CD8-positive, alpha-beta memory T cell (primary cell): ENCODE measurements at regions not wholly inside any gene's neighbourhood (a gene's known extent, or its start where the extent isn't known, plus 50 kb on each side); places are given as distances from the start of the nearest gene placed in this dataset.

ENCODE experiments used
- CTCF ChIA-PET: fragments of 350-600 bp; sonication (Branson Sonifier 250); formaldehyde crosslinking; loops from one replicate; lab custom pipeline; 2021; ENCODE audit warnings: antibody characterized with exemption; lab: Charles Lee
- POLR2A ChIA-PET: fragments of 350-600 bp; sonication (Branson Sonifier 250); formaldehyde crosslinking; loops from one replicate; lab custom pipeline; 2021; ENCODE audit warnings: antibody characterized with exemption; lab: Charles Lee
- DNase-seq, 5 donors: peaks; one replicate each; pipeline versions ENCODE4 v3.0.0 to v3.0.0-alpha.2; 2020 to 2022; ENCODE audit warnings: mixed read lengths in 1 of 5
- H3K27ac ChIP-seq: one replicate; pipeline ENCODE4 v1.7.0; 2013; ENCODE audit warnings: low read depth, mild to moderate bottlenecking, low read length, moderate library complexity
- H3K27me3 ChIP-seq: 2 replicates; pipeline ENCODE4 v1.7.0; 2013; ENCODE audit warnings: low read length, mild to moderate bottlenecking; ENCODE audit not compliant: insufficient read depth, poor library complexity, severe bottlenecking
- H3K36me3 ChIP-seq: 2 replicates; pipeline ENCODE4 v1.7.0; 2013; ENCODE audit warnings: mild to moderate bottlenecking, low read length, moderate library complexity; ENCODE audit not compliant: insufficient read depth
- H3K4me1 ChIP-seq: 2 replicates; pipeline ENCODE4 v1.7.0; 2013; ENCODE audit warnings: mild to moderate bottlenecking, low read length, moderate library complexity; ENCODE audit not compliant: insufficient read depth
- H3K4me3 ChIP-seq: 2 replicates; pipeline ENCODE4 v1.7.0; 2013; ENCODE audit warnings: mild to moderate bottlenecking, low read length
- H3K9me3 ChIP-seq: 2 replicates; pipeline ENCODE4 v1.7.0; 2013; ENCODE audit warnings: mild to moderate bottlenecking, low read length
- H3K27ac Mint-ChIP-seq, 8 donors: one replicate each; pipeline ENCODE4 v1.8.0; 2020 to 2021; ENCODE audit warnings: mixed read lengths in 8 of 8, mild to moderate bottlenecking in 6 of 8, inconsistent platforms in 3 of 8, moderate library complexity in 3 of 8
- H3K27me3 Mint-ChIP-seq, 2 donors: one replicate each; pipeline ENCODE4 v1.8.0; 2020 to 2021; ENCODE audit warnings: mixed read lengths in 2 of 2, mild to moderate bottlenecking in 1 of 2, moderate library complexity in 1 of 2
- H3K36me3 Mint-ChIP-seq, 3 donors: one replicate each; pipeline ENCODE4 v1.8.0; 2020 to 2021; ENCODE audit warnings: mixed read lengths in 3 of 3, inconsistent platforms in 1 of 3, mild to moderate bottlenecking in 1 of 3
- H3K4me1 Mint-ChIP-seq, 3 donors: one replicate each; pipeline ENCODE4 v1.8.0; 2020 to 2021; ENCODE audit warnings: mixed read lengths in 3 of 3, inconsistent platforms in 1 of 3, mild to moderate bottlenecking in 1 of 3
- H3K4me3 Mint-ChIP-seq, 7 donors: one replicate each; pipeline ENCODE4 v1.8.0; 2020 to 2021; ENCODE audit warnings: mixed read lengths in 7 of 7, mild to moderate bottlenecking in 6 of 7, moderate library complexity in 4 of 7, inconsistent platforms in 2 of 7
- H3K9me3 Mint-ChIP-seq, 5 donors: one replicate each; pipeline ENCODE4 v1.8.0; 2020 to 2022; ENCODE audit warnings: mixed read lengths in 5 of 5, mild to moderate bottlenecking in 3 of 5, moderate library complexity in 2 of 5, inconsistent platforms in 1 of 5

DNA sequence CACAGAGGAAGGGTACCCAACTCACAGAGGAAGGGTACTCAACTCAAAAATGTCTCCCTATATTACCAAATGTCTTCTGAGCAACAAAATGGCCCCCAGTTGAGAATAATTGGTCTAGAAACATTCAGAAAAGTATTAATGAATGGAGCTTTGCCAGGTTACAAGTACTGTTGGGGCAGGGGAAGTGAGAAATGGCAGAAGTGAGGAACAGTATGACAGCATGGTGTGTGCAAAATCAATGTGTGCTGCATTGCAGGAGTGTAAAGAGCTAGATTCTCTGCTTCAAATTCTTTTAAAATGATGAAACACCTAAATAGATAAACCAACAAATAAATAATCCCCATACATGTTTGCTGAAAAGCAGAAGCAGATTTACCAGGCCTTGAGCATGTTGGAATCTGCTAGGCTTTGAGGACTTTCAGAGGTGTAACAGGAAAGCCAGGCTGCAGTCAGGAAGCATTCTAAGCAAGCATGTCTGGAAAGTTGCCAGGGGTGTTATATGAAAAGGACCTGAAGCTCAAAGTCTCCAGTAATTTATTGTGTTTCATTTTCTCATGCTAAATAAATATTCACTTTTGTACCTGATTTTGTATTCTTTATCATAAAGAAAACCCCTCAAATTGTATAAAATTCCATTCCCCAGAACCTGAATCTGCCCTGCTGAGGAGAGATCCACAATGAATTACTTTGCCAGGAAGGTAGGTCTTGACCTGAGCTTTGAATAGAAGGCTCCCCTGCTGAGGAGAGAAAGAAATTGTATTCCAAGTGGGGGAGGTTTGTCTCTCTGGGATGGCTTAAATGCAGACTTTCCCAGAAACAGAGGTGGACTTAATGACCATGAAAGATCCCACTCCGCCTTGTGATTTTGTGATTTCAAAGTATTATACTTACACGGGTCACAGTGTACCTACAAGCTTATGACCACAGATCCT, 265.0 kb upstream of the MARCKS start:
- Histone ChIP-seq H3K27me3 (no peaks in the 10 kb centered on the region), H3K36me3 (no peaks in the 10 kb centered on the region), H3K4me3 (no peak overlapping the region), H3K27ac (no peak overlapping the region), H3K9me3 (no peaks in the 10 kb centered on the region), H3K4me1 (no peaks in the 10 kb centered on the region)
- H3K27me3 Mint-ChIP-seq: no peaks in the 10 kb centered on the region
- peaks cover 0 to 3% (median 0%) of the 10 kb centered on the region in 5 donors for H3K9me3 Mint-ChIP-seq
- no peak overlapping the region for H3K27ac Mint-ChIP-seq
- POLR2A ChIA-PET: no interaction called here
- no peaks in the 10 kb centered on the region for H3K4me1 Mint-ChIP-seq
- H3K36me3 Mint-ChIP-seq: no peaks in the 10 kb centered on the region
- no peak for DNase-seq
- H3K4me3 Mint-ChIP-seq: no peak overlapping the region
- CTCF ChIA-PET: no interaction called here

DNA sequence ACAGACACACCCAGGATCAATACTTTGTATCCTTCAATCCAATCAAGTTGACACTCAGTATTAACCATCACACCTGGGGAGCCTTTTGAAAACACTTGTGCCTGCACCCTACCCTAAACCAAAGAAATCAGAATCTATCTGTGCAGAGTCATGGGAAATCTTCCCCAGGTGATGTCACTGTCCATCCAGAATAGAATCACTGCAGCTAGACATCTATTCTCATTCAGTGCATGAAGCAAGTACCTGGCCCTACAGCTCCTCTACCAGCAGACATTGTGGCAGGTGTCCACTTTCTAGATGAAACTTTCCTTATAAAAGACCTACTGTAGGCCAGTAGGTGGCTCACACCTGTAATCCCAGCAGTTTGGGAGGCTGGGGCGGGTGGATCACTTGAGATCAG, 262.4 kb upstream of the MARCKS start:
- no peak overlapping the region for H3K4me3 Mint-ChIP-seq
- H3K9me3 ChIP-seq: no peaks in the 10 kb centered on the region
- H3K27ac ChIP-seq: no peak overlapping the region
- no peaks in the 10 kb centered on the region for H3K36me3 Mint-ChIP-seq
- no peak overlapping the region for H3K4me3 ChIP-seq
- no peaks in the 10 kb centered on the region for H3K27me3 ChIP-seq
- no peaks in the 10 kb centered on the region for H3K27me3 Mint-ChIP-seq
- H3K4me1 ChIP-seq: no peaks in the 10 kb centered on the region
- ChIA-PET CTCF (no interaction called here), POLR2A (no interaction called here)
- no peak overlapping the region for H3K27ac Mint-ChIP-seq
- no peaks in the 10 kb centered on the region for H3K36me3 ChIP-seq
- H3K9me3 Mint-ChIP-seq: peaks cover 0 to 3% (median 0%) of the 10 kb centered on the region in 5 donors
- DNase-seq: no peak
- H3K4me1 Mint-ChIP-seq: no peaks in the 10 kb centered on the region

DNA sequence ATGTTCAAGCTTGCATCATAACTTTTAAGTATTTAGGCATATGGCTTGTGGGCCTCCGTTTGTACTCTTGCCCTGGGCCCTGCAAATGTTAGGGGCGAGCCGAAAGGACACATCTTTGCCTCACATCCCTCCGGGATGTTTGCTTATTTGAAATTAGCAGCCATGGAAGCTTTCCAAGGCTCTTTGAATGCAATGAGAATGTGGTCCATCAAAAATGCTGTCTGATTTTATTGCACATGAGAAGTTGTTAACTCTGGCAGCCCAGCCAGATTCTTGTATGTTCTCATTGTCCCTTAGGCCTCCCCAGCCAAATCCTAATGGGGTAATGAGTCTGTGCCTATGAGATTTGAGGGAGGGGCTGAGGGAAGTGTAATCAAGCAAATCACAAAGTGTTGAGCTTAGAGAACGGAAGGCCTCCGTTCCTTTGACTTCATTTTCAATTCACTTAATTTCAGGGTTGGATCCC, 261.2 kb upstream of the MARCKS start:
- H3K9me3 Mint-ChIP-seq: peaks cover 0 to 3% (median 0%) of the 10 kb centered on the region in 5 donors
- H3K4me1 Mint-ChIP-seq: no peaks in the 10 kb centered on the region
- ChIA-PET CTCF (no interaction called here), POLR2A (no interaction called here)
- H3K36me3 ChIP-seq: no peaks in the 10 kb centered on the region
- no peaks in the 10 kb centered on the region for H3K27me3 ChIP-seq
- no peaks in the 10 kb centered on the region for H3K9me3 ChIP-seq
- no peak overlapping the region for H3K27ac ChIP-seq
- no peak overlapping the region for H3K4me3 ChIP-seq
- DNase-seq: no peak
- no peak overlapping the region for H3K4me3 Mint-ChIP-seq
- no peaks in the 10 kb centered on the region for H3K4me1 ChIP-seq
- H3K27ac Mint-ChIP-seq: no peak overlapping the region
- H3K36me3 Mint-ChIP-seq: no peaks in the 10 kb centered on the region
- no peaks in the 10 kb centered on the region for H3K27me3 Mint-ChIP-seq

DNA sequence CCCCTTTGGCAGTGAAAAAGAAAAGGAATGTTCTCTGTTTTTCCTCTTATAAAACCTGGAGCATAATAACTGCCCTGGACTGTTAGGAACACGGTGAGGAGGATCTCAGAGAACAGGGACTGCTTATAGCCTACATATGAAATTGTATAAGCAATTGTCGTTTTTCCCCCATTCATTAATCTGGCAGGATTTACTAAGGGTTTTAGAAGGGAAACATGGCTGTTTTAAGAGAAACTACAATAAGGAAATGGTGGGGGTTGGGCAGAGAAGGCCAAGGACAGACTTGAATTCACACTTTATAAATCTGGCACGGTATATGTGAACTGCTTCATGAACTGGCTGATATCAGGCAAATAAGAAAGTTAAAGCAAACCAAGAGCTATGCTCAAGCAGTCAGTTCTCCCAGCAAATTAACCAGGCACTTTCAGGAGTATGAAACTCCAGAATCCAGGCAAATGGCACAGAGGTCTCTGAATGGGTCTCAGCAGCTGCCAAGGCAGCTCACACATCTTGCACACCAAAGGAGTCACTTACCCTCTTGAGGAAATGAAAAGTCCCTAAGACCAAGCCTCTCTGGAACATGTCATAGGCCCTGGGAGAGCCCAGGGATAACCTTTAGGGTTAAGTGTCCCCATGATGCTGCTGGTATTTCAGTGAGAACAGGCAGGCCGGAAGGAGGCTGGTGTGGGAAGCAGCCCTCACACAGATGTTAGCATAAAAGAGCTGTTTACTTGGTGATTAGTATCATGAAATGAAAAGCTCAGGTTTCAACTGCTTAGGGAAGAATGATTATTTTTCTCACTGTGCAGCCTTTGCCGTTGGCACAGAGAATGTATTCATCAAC, 260.5 kb upstream of the MARCKS start:
- Histone ChIP-seq H3K4me1 (no peaks in the 10 kb centered on the region), H3K27me3 (no peaks in the 10 kb centered on the region), H3K36me3 (no peaks in the 10 kb centered on the region), H3K9me3 (no peaks in the 10 kb centered on the region), H3K4me3 (no peak overlapping the region), H3K27ac (no peak overlapping the region)
- Mint-ChIP-seq H3K4me3 (no peak overlapping the region), H3K9me3 (no peaks in the 10 kb centered on the region), H3K4me1 (no peaks in the 10 kb centered on the region), H3K36me3 (no peaks in the 10 kb centered on the region), H3K27ac (no peak overlapping the region), H3K27me3 (no peaks in the 10 kb centered on the region)
- DNase-seq: no peak
- ChIA-PET CTCF (no interaction called here), POLR2A (no interaction called here)

DNA sequence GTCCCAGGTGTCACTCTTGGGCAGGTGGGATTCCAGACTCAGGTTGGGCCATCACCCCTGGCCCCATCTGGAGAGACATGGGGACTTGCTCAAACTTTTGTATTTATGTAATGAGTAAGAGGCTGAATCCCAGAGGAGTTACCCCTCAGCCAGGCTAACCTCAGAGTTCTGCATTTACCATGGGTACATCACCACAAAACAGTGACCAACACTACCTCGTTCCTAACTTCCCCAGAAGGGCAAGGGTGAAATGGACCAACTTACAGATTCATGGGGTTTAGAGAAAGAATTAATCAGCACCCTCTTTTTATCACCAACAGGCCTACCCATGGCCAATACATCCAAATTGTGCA, 259.9 kb upstream of the MARCKS start:
- Mint-ChIP-seq H3K36me3 (no peaks in the 10 kb centered on the region), H3K27ac (no peak overlapping the region), H3K4me1 (no peaks in the 10 kb centered on the region), H3K27me3 (no peaks in the 10 kb centered on the region), H3K4me3 (no peak overlapping the region), H3K9me3 (no peaks in the 10 kb centered on the region)
- DNase-seq: no peak
- Histone ChIP-seq H3K4me3 (no peak overlapping the region), H3K9me3 (no peaks in the 10 kb centered on the region), H3K27ac (no peak overlapping the region), H3K36me3 (no peaks in the 10 kb centered on the region), H3K27me3 (no peaks in the 10 kb centered on the region), H3K4me1 (no peaks in the 10 kb centered on the region)
- ChIA-PET CTCF (no interaction called here), POLR2A (no interaction called here)

DNA sequence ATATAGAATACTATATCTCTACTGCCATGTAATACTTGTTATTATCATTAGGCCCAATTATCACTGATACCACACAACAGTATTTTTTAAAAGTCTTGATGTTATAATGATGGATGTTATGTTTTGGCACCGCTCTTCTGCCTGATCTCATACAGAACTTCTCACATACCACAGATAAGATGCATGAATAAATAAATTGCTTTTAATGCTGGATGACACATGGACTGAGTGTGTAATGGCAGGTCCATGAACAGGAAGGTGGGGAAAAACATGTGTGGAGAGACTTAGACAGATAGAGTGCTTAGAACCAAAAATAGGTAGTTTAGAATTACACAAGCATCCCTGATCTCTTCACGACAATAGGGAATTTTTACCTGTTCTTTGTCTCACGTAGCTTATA, 258.4 kb upstream of the MARCKS start:
- H3K27me3 ChIP-seq: no peaks in the 10 kb centered on the region
- POLR2A ChIA-PET: no interaction called here
- no peak overlapping the region for H3K4me3 Mint-ChIP-seq
- H3K4me1 ChIP-seq: no peaks in the 10 kb centered on the region
- no peaks in the 10 kb centered on the region for H3K27me3 Mint-ChIP-seq
- no peaks in the 10 kb centered on the region for H3K36me3 Mint-ChIP-seq
- H3K9me3 Mint-ChIP-seq: no peaks in the 10 kb centered on the region
- H3K4me3 ChIP-seq: no peak overlapping the region
- no peak for DNase-seq
- no peaks in the 10 kb centered on the region for H3K9me3 ChIP-seq
- CTCF ChIA-PET: no interaction called here
- no peaks in the 10 kb centered on the region for H3K36me3 ChIP-seq
- H3K4me1 Mint-ChIP-seq: no peaks in the 10 kb centered on the region
- no peak overlapping the region for H3K27ac ChIP-seq
- H3K27ac Mint-ChIP-seq: no peak overlapping the region

DNA sequence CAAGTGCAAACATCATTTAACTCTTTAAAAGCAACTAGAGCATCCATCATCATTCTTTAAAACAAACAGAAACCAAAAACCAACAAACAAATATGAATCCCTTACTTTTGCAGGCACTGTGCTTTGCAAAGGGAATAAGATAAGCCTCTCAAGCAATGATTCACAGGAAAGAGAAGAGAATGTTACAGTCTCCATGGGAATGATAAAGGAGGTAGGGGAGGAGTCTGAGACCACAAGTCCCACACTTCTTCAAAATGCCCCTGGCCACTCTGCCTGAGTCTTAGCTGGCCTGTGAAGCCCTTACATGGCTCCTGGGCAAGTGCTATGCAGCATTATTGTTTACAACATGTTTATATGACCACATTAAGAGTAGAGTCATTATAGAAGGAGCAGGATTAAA, 257.7 kb upstream of the MARCKS start:
- H3K27me3 ChIP-seq: no peaks in the 10 kb centered on the region
- Mint-ChIP-seq H3K27ac (no peak overlapping the region), H3K36me3 (no peaks in the 10 kb centered on the region), H3K4me1 (no peaks in the 10 kb centered on the region), H3K4me3 (no peak overlapping the region), H3K27me3 (no peaks in the 10 kb centered on the region), H3K9me3 (no peaks in the 10 kb centered on the region)
- DNase-seq: no peak
- ChIA-PET CTCF (no interaction called here), POLR2A (no interaction called here)
- H3K4me1 ChIP-seq: no peaks in the 10 kb centered on the region
- H3K27ac ChIP-seq: no peak overlapping the region
- no peaks in the 10 kb centered on the region for H3K36me3 ChIP-seq
- no peaks in the 10 kb centered on the region for H3K9me3 ChIP-seq
- no peak overlapping the region for H3K4me3 ChIP-seq

DNA sequence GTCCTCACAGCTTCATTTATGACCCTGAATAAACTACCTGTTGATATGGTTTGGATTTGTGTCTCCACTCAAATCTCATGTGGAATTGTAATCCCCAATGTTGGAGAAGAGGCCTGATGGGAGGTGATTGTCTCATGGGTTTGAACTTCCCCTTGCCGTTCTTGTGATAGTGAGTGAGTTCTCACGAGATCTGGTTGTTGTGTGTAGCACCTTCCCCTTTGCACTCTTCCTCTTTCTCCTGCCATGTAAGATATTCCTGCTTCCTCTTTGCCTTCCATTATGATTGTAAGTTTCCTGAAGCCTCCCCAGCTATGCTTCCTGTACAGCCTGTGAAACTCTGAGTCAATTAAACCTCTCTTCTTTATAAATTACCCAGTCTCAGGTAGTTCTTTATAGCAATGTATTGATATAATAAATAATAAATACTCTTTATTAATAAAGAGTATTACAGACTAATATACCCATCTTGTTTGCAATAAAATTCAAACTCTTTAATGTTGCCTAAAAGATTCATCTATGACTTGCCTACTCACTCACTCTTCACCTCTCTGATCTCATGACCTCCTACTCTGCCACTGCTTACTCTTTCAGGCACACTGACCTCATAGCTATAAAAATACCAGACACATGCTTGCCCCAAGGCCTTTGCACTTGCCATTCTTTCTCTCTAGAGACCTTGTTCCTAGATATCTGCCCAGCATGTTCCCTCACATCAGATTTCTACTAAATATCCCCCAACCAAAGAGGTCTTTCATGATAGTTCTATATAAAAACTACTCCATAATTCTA, 256.4 kb upstream of the MARCKS start:
- Mint-ChIP-seq H3K4me1 (no peaks in the 10 kb centered on the region), H3K36me3 (no peaks in the 10 kb centered on the region), H3K27ac (no peak overlapping the region), H3K27me3 (no peaks in the 10 kb centered on the region), H3K9me3 (no peaks in the 10 kb centered on the region), H3K4me3 (no peak overlapping the region)
- H3K4me1 ChIP-seq: no peaks in the 10 kb centered on the region
- no peak overlapping the region for H3K27ac ChIP-seq
- DNase-seq: no peak
- H3K4me3 ChIP-seq: no peak overlapping the region
- H3K27me3 ChIP-seq: no peaks in the 10 kb centered on the region
- H3K36me3 ChIP-seq: no peaks in the 10 kb centered on the region
- CTCF ChIA-PET: no interaction called here
- no peaks in the 10 kb centered on the region for H3K9me3 ChIP-seq
- POLR2A ChIA-PET: no interaction called here
